Peyer's patch (tissue), 4 donors: ENCODE measurements at regions not wholly inside any gene's neighbourhood (a gene's known extent, or its start where the extent isn't known, plus 50 kb on each side); places are given as distances from the start of the nearest gene placed in this dataset.

ENCODE experiments used
- POLR2A ChIP-seq, 2 donors: fragments of 450-650 bp; IDR thresholded peaks; one replicate each; pipeline ENCODE4 v1.5.1; 2017; ENCODE audit warnings: antibody characterized with exemption in 2 of 2, mild to moderate bottlenecking in 2 of 2, moderate library complexity in 2 of 2
- TF ChIP-seq, protein P1 (sequence below), 6 experiments: fragments of 450-650 bp in 4 of 6; fragments of 200-600 bp in 2 of 6; sonication (generic) in 1 of 6; IDR thresholded peaks; one replicate each; pipeline ENCODE4 v1.5.1; 2017 to 2019; ENCODE audit warnings: antibody characterized with exemption in 6 of 6, mild to moderate bottlenecking in 3 of 6, moderate library complexity in 1 of 6

GRCh38 chr1:55552636-55553035, 337.5 kb upstream of the USP24 start:
- TF ChIP-seq POLR2A (IDR thresholded peaks at IDR 0.05) = no peak
- TF ChIP-seq, protein P1, sequence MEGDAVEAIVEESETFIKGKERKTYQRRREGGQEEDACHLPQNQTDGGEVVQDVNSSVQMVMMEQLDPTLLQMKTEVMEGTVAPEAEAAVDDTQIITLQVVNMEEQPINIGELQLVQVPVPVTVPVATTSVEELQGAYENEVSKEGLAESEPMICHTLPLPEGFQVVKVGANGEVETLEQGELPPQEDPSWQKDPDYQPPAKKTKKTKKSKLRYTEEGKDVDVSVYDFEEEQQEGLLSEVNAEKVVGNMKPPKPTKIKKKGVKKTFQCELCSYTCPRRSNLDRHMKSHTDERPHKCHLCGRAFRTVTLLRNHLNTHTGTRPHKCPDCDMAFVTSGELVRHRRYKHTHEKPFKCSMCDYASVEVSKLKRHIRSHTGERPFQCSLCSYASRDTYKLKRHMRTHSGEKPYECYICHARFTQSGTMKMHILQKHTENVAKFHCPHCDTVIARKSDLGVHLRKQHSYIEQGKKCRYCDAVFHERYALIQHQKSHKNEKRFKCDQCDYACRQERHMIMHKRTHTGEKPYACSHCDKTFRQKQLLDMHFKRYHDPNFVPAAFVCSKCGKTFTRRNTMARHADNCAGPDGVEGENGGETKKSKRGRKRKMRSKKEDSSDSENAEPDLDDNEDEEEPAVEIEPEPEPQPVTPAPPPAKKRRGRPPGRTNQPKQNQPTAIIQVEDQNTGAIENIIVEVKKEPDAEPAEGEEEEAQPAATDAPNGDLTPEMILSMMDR (IDR thresholded peaks at IDR 0.05) = no peak
